AG09319 (cell line): ENCODE measurements at regions not wholly inside any gene's neighbourhood (a gene's known extent, or its start where the extent isn't known, plus 50 kb on each side); places are given as distances from the start of the nearest gene placed in this dataset.
"Not testable (repeated sequence)": the region's sequence is repeated elsewhere in the genome, so short reads cannot be mapped to it uniquely, and the experiment has no call there.

Source experiments
- DNase-seq: peaks from one replicate; pipeline ENCODE4 v3.0.0-alpha.2; 2010; ENCODE audit warnings: low read depth; ENCODE audit errors: extremely low read depth
- CTCF ChIP-seq: IDR thresholded peaks from 2 replicates; pipeline ENCODE4 v1.5.1; 2011; ENCODE audit warnings: low read depth, mild to moderate bottlenecking, inconsistent platforms, low read length, moderate library complexity

- TF ChIP-seq CTCF, result no peak
- DNase-seq, result no peak
Observed at GRCh38 chr16:26838931-26839330, 227.8 kb upstream of the C16orf82 start.

GRCh38 chr16:26840691-26841090, 226.0 kb upstream of the C16orf82 start:
- DNase-seq, result no peak
- no peak for TF ChIP-seq CTCF

GRCh38 chr16:26856271-26856670, 210.5 kb upstream of the C16orf82 start:
- no peak for TF ChIP-seq CTCF
- no peak for DNase-seq

- no peak for DNase-seq
- no peak for TF ChIP-seq CTCF
Observed at GRCh38 chr16:26856791-26857190, 209.9 kb upstream of the C16orf82 start.

GRCh38 chr16:26857371-26857770, 209.4 kb upstream of the C16orf82 start:
- no peak for DNase-seq
- no peak for TF ChIP-seq CTCF

- TF ChIP-seq CTCF, result no peak
- DNase-seq, result no peak
Observed at GRCh38 chr16:26860506-26860905, 206.2 kb upstream of the C16orf82 start.

- no peak for TF ChIP-seq CTCF
- DNase-seq, result no peak
Observed at GRCh38 chr16:26863931-26864330, 202.8 kb upstream of the C16orf82 start.

- not testable (repeated sequence) for DNase-seq
Observed at GRCh38 chr16:26874318-26874717, 192.4 kb upstream of the C16orf82 start.
